ENCODE measurements at regions not wholly inside any gene's neighbourhood (a gene's known extent, or its start where the extent isn't known, plus 50 kb on each side); places are given as distances from the start of the nearest gene placed in this dataset.

DNA sequence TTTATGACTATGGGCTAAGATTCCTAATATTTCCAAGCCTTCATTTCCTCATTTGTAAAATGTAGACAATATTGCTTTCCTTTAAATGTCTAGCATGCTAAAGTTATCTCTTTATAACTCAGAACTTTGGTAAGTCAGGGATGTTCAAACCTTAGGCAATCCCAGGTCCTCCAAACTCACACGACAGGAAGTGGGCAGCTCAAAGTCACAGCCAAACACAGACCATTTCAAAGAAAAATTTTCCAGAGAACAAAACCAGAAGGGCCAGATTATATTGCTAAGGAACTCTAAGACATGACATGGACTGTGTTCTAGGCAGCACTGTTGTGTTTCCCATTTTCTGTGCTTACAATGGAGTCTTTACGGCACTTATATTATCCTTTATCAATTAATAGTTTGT lies 87.8 kb upstream of the DYNC1I1 start:
- TF ChIP-seq, protein P1, sequence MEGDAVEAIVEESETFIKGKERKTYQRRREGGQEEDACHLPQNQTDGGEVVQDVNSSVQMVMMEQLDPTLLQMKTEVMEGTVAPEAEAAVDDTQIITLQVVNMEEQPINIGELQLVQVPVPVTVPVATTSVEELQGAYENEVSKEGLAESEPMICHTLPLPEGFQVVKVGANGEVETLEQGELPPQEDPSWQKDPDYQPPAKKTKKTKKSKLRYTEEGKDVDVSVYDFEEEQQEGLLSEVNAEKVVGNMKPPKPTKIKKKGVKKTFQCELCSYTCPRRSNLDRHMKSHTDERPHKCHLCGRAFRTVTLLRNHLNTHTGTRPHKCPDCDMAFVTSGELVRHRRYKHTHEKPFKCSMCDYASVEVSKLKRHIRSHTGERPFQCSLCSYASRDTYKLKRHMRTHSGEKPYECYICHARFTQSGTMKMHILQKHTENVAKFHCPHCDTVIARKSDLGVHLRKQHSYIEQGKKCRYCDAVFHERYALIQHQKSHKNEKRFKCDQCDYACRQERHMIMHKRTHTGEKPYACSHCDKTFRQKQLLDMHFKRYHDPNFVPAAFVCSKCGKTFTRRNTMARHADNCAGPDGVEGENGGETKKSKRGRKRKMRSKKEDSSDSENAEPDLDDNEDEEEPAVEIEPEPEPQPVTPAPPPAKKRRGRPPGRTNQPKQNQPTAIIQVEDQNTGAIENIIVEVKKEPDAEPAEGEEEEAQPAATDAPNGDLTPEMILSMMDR (IDR thresholded peaks at IDR 0.05): no peak
- TF ChIP-seq POLR2A (IDR thresholded peaks at IDR 0.05): no peak
